SK-N-SH (cell line): ENCODE measurements at regions not wholly inside any gene's neighbourhood (a gene's known extent, or its start where the extent isn't known, plus 50 kb on each side); places are given as distances from the start of the nearest gene placed in this dataset.
"Not testable (repeated sequence)": the region's sequence is repeated elsewhere in the genome, so short reads cannot be mapped to it uniquely, and the experiment has no call there.

ENCODE experiments used
- CTCF ChIA-PET: fragments of 300-600, 350-600 bp; formaldehyde crosslinking; extraction: SDS; loops from one replicate; lab custom pipeline; 2021; lab: Yijun Ruan, JAX
- POLR2A ChIA-PET: fragments of 350-600 bp; sonication (Branson Sonifier 250); formaldehyde crosslinking; extraction: SDS; loops from one replicate; lab custom pipeline; 2020; ENCODE audit warnings: antibody characterized with exemption, inconsistent platforms; lab: Yijun Ruan, JAX
- DNase-seq: peaks from one replicate; pipeline ENCODE4 v3.0.0; 2012
- H2AFZ ChIP-seq: fragments of 200-600 bp; sonication (generic); 2 replicates; pipeline ENCODE4 v1.8.1; 2016; ENCODE audit warnings: antibody characterized with exemption, mild to moderate bottlenecking, low read depth
- H3F3A ChIP-seq: fragments of 200-600 bp; sonication (generic); replicated peaks from 2 replicates; pipeline ENCODE3; 2016; ENCODE audit warnings: antibody characterized with exemption, mild to moderate bottlenecking; ENCODE audit not compliant: insufficient read depth
- H3K27ac ChIP-seq, 2 experiments: fragments of 200-500 bp in 1 of 2; fragments of 200-600 bp in 1 of 2; sonication (Bioruptor generic) in 1 of 2; sonication (generic), shearing (Covaris generic) in 1 of 2; 2 replicates each; pipeline versions ENCODE4 v1.5.1 to v1.6.1; 2014 to 2016; ENCODE audit warnings: low read depth in 2 of 2, inconsistent platforms in 1 of 2, low read length in 1 of 2, mild to moderate bottlenecking in 1 of 2, mixed read lengths in 1 of 2
- H3K27me3 ChIP-seq: fragments of 200-600 bp; sonication (generic), shearing (Covaris generic); 2 replicates; pipeline ENCODE4 v1.6.1; 2016; ENCODE audit warnings: mixed run types; ENCODE audit not compliant: insufficient read depth
- H3K36me3 ChIP-seq, 2 experiments: fragments of 200-500 bp in 1 of 2; fragments of 200-600 bp in 1 of 2; sonication (Bioruptor generic) in 1 of 2; sonication (generic) in 1 of 2; replicated peaks in 1 of 2; 2 replicates each; pipeline versions ENCODE3 to v1.5.1; 2014 to 2016; ENCODE audit warnings: low read length in 1 of 2, mild to moderate bottlenecking in 1 of 2; ENCODE audit not compliant: insufficient read depth in 2 of 2, control insufficient read depth in 1 of 2
- H3K4me1 ChIP-seq, 2 experiments: fragments of 200-500 bp in 1 of 2; fragments of 200-600 bp in 1 of 2; sonication (Bioruptor generic) in 1 of 2; sonication (generic), shearing (Covaris generic) in 1 of 2; 2 replicates each; pipeline versions ENCODE4 v1.5.1 to v1.6.1; 2014 to 2016; ENCODE audit warnings: low read depth in 1 of 2, low read length in 1 of 2, mixed run types in 1 of 2; ENCODE audit not compliant: insufficient read depth in 2 of 2, control insufficient read depth in 1 of 2
- H3K4me2 ChIP-seq: fragments of 200-600 bp; sonication (generic), shearing (Covaris generic); 2 replicates; pipeline ENCODE4 v1.6.1; 2017; ENCODE audit warnings: mixed run types
- H3K4me3 ChIP-seq, 2 experiments: fragments of 200-500 bp in 1 of 2; fragments of 200-600 bp in 1 of 2; sonication (Bioruptor generic) in 1 of 2; sonication (generic), shearing (Covaris generic) in 1 of 2; 2 replicates each; pipeline versions ENCODE4 v1.5.1 to v1.8.1; 2014 to 2016; ENCODE audit warnings: low read depth in 2 of 2, inconsistent platforms in 1 of 2, low read length in 1 of 2, mild to moderate bottlenecking in 1 of 2, mixed read lengths in 1 of 2, moderate library complexity in 1 of 2
- H3K79me2 ChIP-seq: fragments of 200-600 bp; sonication (generic); 2 replicates; pipeline ENCODE4 v1.8.1; 2017; ENCODE audit warnings: mild to moderate bottlenecking; ENCODE audit not compliant: insufficient read depth
- H3K9ac ChIP-seq: fragments of 200-600 bp; sonication (generic); 2 replicates; pipeline ENCODE4 v1.6.1; 2017; ENCODE audit warnings: mixed run types
- H3K9me2 ChIP-seq: fragments of 200-600 bp; sonication (generic); 2 replicates; pipeline ENCODE4 v1.6.1; 2017; ENCODE audit warnings: mixed run types
- H3K9me3 ChIP-seq: fragments of 200-600 bp; sonication (generic); 2 replicates; pipeline ENCODE4 v1.6.1; 2017; ENCODE audit warnings: mixed run types, mild to moderate bottlenecking, moderate library complexity
- H4K20me1 ChIP-seq: fragments of 200-600 bp; sonication (generic); 2 replicates; pipeline ENCODE4 v1.6.1; 2017; ENCODE audit warnings: mild to moderate bottlenecking, mixed run types; ENCODE audit not compliant: insufficient read depth
- EZH2phosphoT487 ChIP-seq: fragments of 200-600 bp; sonication (generic); IDR thresholded peaks from 2 replicates; pipeline ENCODE4 v1.6.1; 2017; ENCODE audit warnings: low read depth, mixed run types, mild to moderate bottlenecking, antibody characterized with exemption, moderate library complexity, borderline replicate concordance
- FOSL2 ChIP-seq: IDR thresholded peaks from 2 replicates; pipeline ENCODE4 v1.4.0; 2012; ENCODE audit warnings: low read depth, mild to moderate bottlenecking, moderate library complexity, borderline replicate concordance
- FOXJ3 ChIP-seq: sonication (generic); formaldehyde crosslinking; IDR thresholded peaks from 2 replicates; pipeline ENCODE4 v1.5.1; 2020; ENCODE audit warnings: mild to moderate bottlenecking, missing genetic modification reagents
- FOXM1 ChIP-seq: IDR thresholded peaks from 2 replicates; pipeline ENCODE4 v1.4.0; 2012; ENCODE audit warnings: low read depth, mild to moderate bottlenecking
- JUND ChIP-seq: IDR thresholded peaks from 2 replicates; pipeline ENCODE4 v1.4.0; 2012
- MAX ChIP-seq: IDR thresholded peaks from 2 replicates; pipeline ENCODE4 v1.4.0; 2012; ENCODE audit warnings: low read depth
- NFIC ChIP-seq: IDR thresholded peaks from 2 replicates; pipeline ENCODE4 v1.4.0; 2012; ENCODE audit warnings: borderline replicate concordance
- NRF1 ChIP-seq: IDR thresholded peaks from 2 replicates; pipeline ENCODE4 v1.6.1; 2012; ENCODE audit warnings: low read depth, mild to moderate bottlenecking, low read length
- RAD21 ChIP-seq: IDR thresholded peaks from 2 replicates; pipeline ENCODE4 v1.6.1; 2012; ENCODE audit warnings: mild to moderate bottlenecking, low read length
- REST ChIP-seq: IDR thresholded peaks from 2 replicates; pipeline ENCODE4 v1.6.1; 2012; ENCODE audit warnings: mild to moderate bottlenecking, low read depth, low read length, moderate library complexity
- RFX5 ChIP-seq: IDR thresholded peaks from 2 replicates; pipeline ENCODE4 v1.6.1; 2012; ENCODE audit warnings: mild to moderate bottlenecking, improper control_type of control experiment, low read length
- SMC3 ChIP-seq: IDR thresholded peaks from 2 replicates; pipeline ENCODE4 v1.6.1; 2012; ENCODE audit warnings: low read depth, low read length, improper control_type of control experiment
- TAF1 ChIP-seq: IDR thresholded peaks from 2 replicates; pipeline ENCODE4 v1.6.1; 2012; ENCODE audit warnings: low read depth, mild to moderate bottlenecking, low read length, moderate library complexity, borderline replicate concordance
- TEAD4 ChIP-seq: IDR thresholded peaks from 2 replicates; pipeline ENCODE4 v1.4.0; 2012; ENCODE audit warnings: mild to moderate bottlenecking, borderline replicate concordance; ENCODE audit not compliant: insufficient read depth
- YY1 ChIP-seq: IDR thresholded peaks from 2 replicates; pipeline ENCODE4 v1.4.0; 2012; ENCODE audit warnings: low read depth, mild to moderate bottlenecking
- WGBS: methylation state at CpG from one replicate; pipeline ENCODE4 v1.1.6; 2017; ENCODE audit warnings: low lambda C conversion rate; 5-methylcytosine and 5-hydroxymethylcytosine counted together
- TF ChIP-seq, protein P1 (sequence below): fragments of 200-600 bp; sonication (generic); IDR thresholded peaks from 2 replicates; pipeline ENCODE4 v1.6.1; 2017; ENCODE audit warnings: antibody characterized with exemption, mild to moderate bottlenecking, moderate library complexity

DNA sequence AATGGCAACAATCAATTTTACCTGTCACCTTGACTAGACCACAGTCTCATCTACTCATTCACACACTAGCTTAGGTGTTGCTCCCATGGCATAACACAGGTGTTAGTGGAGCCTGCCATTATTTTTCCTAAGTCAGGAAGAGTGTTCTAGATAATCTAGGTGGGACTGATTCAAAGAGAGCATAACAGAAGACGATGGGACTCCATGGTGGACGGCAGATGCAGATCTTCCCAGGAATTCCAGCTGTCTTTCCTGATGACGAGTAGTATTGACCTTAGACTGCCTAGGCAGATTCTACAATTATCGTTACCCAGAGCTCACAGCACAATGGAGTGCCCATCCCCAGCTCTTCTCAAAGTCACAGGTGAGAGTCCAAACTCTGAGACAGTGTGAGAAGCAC lies 589.0 kb downstream of the TMEM121 start:
- no peak overlapping the region for H2AFZ ChIP-seq
- ChIA-PET CTCF (no interaction called here), POLR2A (no interaction called here)
- H3K9me2 ChIP-seq: no peaks in the 10 kb centered on the region
- H3K4me3 ChIP-seq: no peak overlapping the region
- no peaks in the 10 kb centered on the region for H3K36me3 ChIP-seq
- WGBS: 5% methylated on average over 4 of the region's 4 CpGs
- no peaks in the 10 kb centered on the region for H4K20me1 ChIP-seq
- H3K27ac ChIP-seq: no peak overlapping the region
- no peaks in the 10 kb centered on the region for H3F3A ChIP-seq
- no peaks in the 10 kb centered on the region; the same call in 1 of the 2 replicates for H3K27me3 ChIP-seq
- H3K4me2 ChIP-seq: no peak overlapping the region
- H3K9ac ChIP-seq: no peak overlapping the region
- H3K79me2 ChIP-seq: no peaks in the 10 kb centered on the region
- no peaks in the 10 kb centered on the region for H3K9me3 ChIP-seq
- DNase-seq: no peak
- TF ChIP-seq NFIC (no peak), NRF1 (no peak), FOSL2 (no peak), JUND (no peak), RAD21 (no peak), FOXJ3 (CRISPR knock-in tag) (no peak), MAX (no peak), YY1 (no peak)
- TF ChIP-seq, protein P1, sequence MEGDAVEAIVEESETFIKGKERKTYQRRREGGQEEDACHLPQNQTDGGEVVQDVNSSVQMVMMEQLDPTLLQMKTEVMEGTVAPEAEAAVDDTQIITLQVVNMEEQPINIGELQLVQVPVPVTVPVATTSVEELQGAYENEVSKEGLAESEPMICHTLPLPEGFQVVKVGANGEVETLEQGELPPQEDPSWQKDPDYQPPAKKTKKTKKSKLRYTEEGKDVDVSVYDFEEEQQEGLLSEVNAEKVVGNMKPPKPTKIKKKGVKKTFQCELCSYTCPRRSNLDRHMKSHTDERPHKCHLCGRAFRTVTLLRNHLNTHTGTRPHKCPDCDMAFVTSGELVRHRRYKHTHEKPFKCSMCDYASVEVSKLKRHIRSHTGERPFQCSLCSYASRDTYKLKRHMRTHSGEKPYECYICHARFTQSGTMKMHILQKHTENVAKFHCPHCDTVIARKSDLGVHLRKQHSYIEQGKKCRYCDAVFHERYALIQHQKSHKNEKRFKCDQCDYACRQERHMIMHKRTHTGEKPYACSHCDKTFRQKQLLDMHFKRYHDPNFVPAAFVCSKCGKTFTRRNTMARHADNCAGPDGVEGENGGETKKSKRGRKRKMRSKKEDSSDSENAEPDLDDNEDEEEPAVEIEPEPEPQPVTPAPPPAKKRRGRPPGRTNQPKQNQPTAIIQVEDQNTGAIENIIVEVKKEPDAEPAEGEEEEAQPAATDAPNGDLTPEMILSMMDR: no peak
- no peaks in the 10 kb centered on the region for H3K4me1 ChIP-seq

DNA sequence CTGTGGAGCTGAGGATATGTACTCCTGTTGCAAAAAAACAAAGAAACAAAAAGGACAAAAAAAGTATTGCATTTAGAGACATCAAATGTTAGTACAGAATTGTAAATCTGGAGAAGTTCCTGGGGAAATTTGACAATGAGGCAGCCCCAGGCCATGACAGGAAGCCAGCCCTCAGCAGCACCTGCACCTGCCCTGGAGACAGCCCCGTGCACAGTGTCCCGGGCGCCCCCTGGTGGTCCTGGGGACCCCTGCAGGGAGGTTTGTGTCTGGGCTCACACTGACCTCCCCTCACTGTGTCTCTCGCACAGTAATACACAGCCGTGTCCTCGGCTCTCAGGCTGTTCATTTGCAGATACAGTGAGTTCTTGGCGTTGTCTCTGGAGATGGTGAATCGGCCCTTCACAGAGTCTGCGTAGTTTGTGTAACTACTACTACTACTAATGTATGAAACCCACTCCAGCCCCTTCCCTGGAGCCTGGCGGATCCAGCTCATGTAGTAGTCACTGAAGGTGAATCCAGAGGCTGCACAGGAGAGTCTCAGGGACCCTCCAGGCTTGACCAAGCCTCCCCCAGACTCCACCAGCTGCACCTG lies 590.1 kb downstream of the TMEM121 start:
- H3F3A ChIP-seq, H3K9ac ChIP-seq, POLR2A ChIA-PET, H2AFZ ChIP-seq, H3K9me3 ChIP-seq, H3K4me2 ChIP-seq, H3K9me2 ChIP-seq, H3K79me2 ChIP-seq, H3K4me1 ChIP-seq, H3K36me3 ChIP-seq, H3K27ac ChIP-seq, CTCF ChIA-PET, DNase-seq, H4K20me1 ChIP-seq, H3K4me3 ChIP-seq, H3K27me3 ChIP-seq: not testable (repeated sequence)
- no CpG with 5 or more reads among the region's 10 CpGs for WGBS

DNA sequence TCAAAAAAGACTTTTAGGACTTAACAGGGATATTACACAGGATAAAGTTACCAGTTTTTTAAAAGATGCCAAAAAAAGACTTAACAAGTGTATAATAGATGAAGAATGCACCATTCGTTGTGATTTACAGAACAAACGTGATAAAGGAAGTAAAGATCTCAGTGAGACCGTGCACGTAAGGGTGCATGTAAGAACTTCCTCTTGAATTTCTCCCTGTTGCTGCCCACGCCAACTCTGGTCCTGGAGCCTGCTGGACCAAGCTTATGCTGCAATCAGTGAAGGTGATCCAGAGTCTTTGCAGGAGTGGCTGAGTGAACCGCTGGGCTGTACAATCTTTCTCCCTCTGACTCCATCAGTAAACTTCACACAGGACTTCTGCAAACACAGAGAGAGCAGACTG lies 593.7 kb downstream of the TMEM121 start:
- ChIA-PET POLR2A (no interaction called here), CTCF (interaction anchor here (0.6 to 1.0 kb wide), 2 partner anchors 16 to 418 kb away, joined by 3 read pairs; no protein-coding TSS in a partner anchor)
- no peaks in the 10 kb centered on the region for H3K79me2 ChIP-seq
- no peak for DNase-seq
- WGBS: 0% methylated on average over 6 of the region's 6 CpGs
- no peaks in the 10 kb centered on the region for H4K20me1 ChIP-seq
- H2AFZ ChIP-seq: no peak overlapping the region
- no peak overlapping the region for H3K27ac ChIP-seq
- H3K9me3 ChIP-seq: no peaks in the 10 kb centered on the region
- no peak overlapping the region for H3K9ac ChIP-seq
- no peak overlapping the region for H3K4me2 ChIP-seq
- no peaks in the 10 kb centered on the region for H3K36me3 ChIP-seq
- H3F3A ChIP-seq: no peaks in the 10 kb centered on the region
- H3K9me2 ChIP-seq: no peaks in the 10 kb centered on the region
- no peaks in the 10 kb centered on the region for H3K4me1 ChIP-seq
- H3K27me3 ChIP-seq: no peaks in the 10 kb centered on the region; the same call in 1 of the 2 replicates
- H3K4me3 ChIP-seq: no peak overlapping the region
- TF ChIP-seq FOSL2 (no peak), EZH2phosphoT487 (no peak), YY1 (no peak), TEAD4 (no peak), TAF1 (no peak), NRF1 (no peak), FOXM1 (no peak), REST (no peak), RAD21 (no peak), JUND (no peak), RFX5 (no peak), MAX (no peak), SMC3 (no peak)
